DND-41 (cell line): ENCODE measurements at regions not wholly inside any gene's neighbourhood (a gene's known extent, or its start where the extent isn't known, plus 50 kb on each side); places are given as distances from the start of the nearest gene placed in this dataset.
"Not testable (repeated sequence)": the region's sequence is repeated elsewhere in the genome, so short reads cannot be mapped to it uniquely, and the experiment has no call there.

Experiments
- ATAC-seq: fragments of 200-7000 bp; cut with Tn5 transposase; 3 replicates; pipeline ENCODE4 v1.9.1; 2021; ENCODE audit warnings: low read depth; ENCODE audit not compliant: insufficient read depth
- DNase-seq: peaks from one replicate; pipeline ENCODE4 v3.0.0-alpha.2; 2020
- H2AFZ ChIP-seq: 2 replicates; pipeline ENCODE4 v1.6.0; 2012; ENCODE audit warnings: low read depth, low read length
- H3K27ac ChIP-seq: 2 replicates; pipeline ENCODE4 v1.5.1; 2012; ENCODE audit warnings: low read length, inconsistent platforms
- H3K27me3 ChIP-seq: fragments of 200-600 bp; sonication (generic); 2 replicates; pipeline ENCODE4 v1.6.0; 2012; ENCODE audit warnings: low read length, mild to moderate bottlenecking, inconsistent platforms; ENCODE audit not compliant: insufficient read depth, poor library complexity
- H3K36me3 ChIP-seq: 2 replicates; pipeline ENCODE4 v1.5.1; 2012; ENCODE audit warnings: low read length, inconsistent platforms; ENCODE audit not compliant: insufficient read depth
- H3K4me1 ChIP-seq: 2 replicates; pipeline ENCODE4 v1.5.1; 2012; ENCODE audit warnings: mild to moderate bottlenecking, low read length; ENCODE audit not compliant: insufficient read depth
- H3K4me2 ChIP-seq: 2 replicates; pipeline ENCODE4 v1.6.0; 2012; ENCODE audit warnings: mild to moderate bottlenecking, moderate library complexity, low read length, inconsistent platforms; ENCODE audit not compliant: insufficient read depth
- H3K4me3 ChIP-seq, 2 experiments: fragments of 200-600 bp in 1 of 2; shearing (Covaris generic) in 1 of 2; 2 replicates each; pipeline ENCODE4 v1.5.1; 2012 to 2016; ENCODE audit warnings: inconsistent platforms in 2 of 2, low read length in 2 of 2, mild to moderate bottlenecking in 2 of 2, low read depth in 1 of 2, moderate library complexity in 1 of 2
- H3K79me2 ChIP-seq: 2 replicates; pipeline ENCODE4 v1.6.0; 2012; ENCODE audit warnings: low read length, inconsistent platforms; ENCODE audit not compliant: insufficient read depth
- H3K9ac ChIP-seq: 2 replicates; pipeline ENCODE4 v1.6.0; 2012; ENCODE audit warnings: low read depth, mild to moderate bottlenecking, inconsistent platforms, low read length, moderate library complexity
- H3K9me3 ChIP-seq: 2 replicates; pipeline ENCODE4 v1.5.1; 2012; ENCODE audit warnings: low read length, moderate library complexity, mild to moderate bottlenecking, inconsistent platforms; ENCODE audit not compliant: insufficient read depth, severe bottlenecking
- H4K20me1 ChIP-seq: 2 replicates; pipeline ENCODE4 v1.6.0; 2012; ENCODE audit warnings: low read length; ENCODE audit not compliant: insufficient read depth
- CTCF ChIP-seq: IDR thresholded peaks from 2 replicates; pipeline ENCODE4 v1.5.1; 2012; ENCODE audit warnings: borderline replicate concordance, low read length, moderate library complexity, mild to moderate bottlenecking; ENCODE audit not compliant: poor library complexity, severe bottlenecking; ENCODE audit errors: extremely low read depth
- EZH2 ChIP-seq: IDR thresholded peaks from 3 replicates; pipeline ENCODE4 v1.6.1; 2012; ENCODE audit warnings: borderline replicate concordance, low read depth, mild to moderate bottlenecking, moderate library complexity, low read length, inconsistent platforms; ENCODE audit not compliant: severe bottlenecking

- no peak overlapping the region for H2AFZ ChIP-seq
- H3K27ac ChIP-seq, result no peak overlapping the region
- H3K4me1 ChIP-seq, result no peaks in the 10 kb centered on the region
- H4K20me1 ChIP-seq, result no peaks in the 10 kb centered on the region
- H3K4me3 ChIP-seq, result no peak overlapping the region
- DNase-seq, result no peak
- no peak for ATAC-seq
- TF ChIP-seq CTCF, result no peak
- no peak for TF ChIP-seq EZH2
- H3K27me3 ChIP-seq, result no peaks in the 10 kb centered on the region
- H3K9ac ChIP-seq, result no peak overlapping the region
- H3K36me3 ChIP-seq, result no peaks in the 10 kb centered on the region
- H3K9me3 ChIP-seq, result peaks cover 3% of the 10 kb centered on the region
- H3K79me2 ChIP-seq, result no peaks in the 10 kb centered on the region
- no peak overlapping the region for H3K4me2 ChIP-seq
These were observed 285.8 kb downstream of the ADGRD1 start for GRCh38 chr12:131239384-131240094.

GRCh38 chr12:131241517-131241916, 287.8 kb downstream of the ADGRD1 start:
- no peaks in the 10 kb centered on the region for H3K27me3 ChIP-seq
- no peak overlapping the region for H2AFZ ChIP-seq
- no peak overlapping the region for H3K27ac ChIP-seq
- H3K4me2 ChIP-seq, result no peak overlapping the region
- H3K36me3 ChIP-seq, result no peaks in the 10 kb centered on the region
- peaks cover 3% of the 10 kb centered on the region for H3K9me3 ChIP-seq
- ATAC-seq (no peak), DNase-seq (no peak)
- no peaks in the 10 kb centered on the region for H3K79me2 ChIP-seq
- H3K4me1 ChIP-seq, result no peaks in the 10 kb centered on the region
- no peak overlapping the region for H3K4me3 ChIP-seq
- TF ChIP-seq CTCF (no peak), EZH2 (no peak)
- H3K9ac ChIP-seq, result no peak overlapping the region
- H4K20me1 ChIP-seq, result no peaks in the 10 kb centered on the region

- H3K4me3 ChIP-seq, result no peak overlapping the region
- 0 out of 2 replicates have a peak overlapping the region, but pooled peaks have one; percentile 17 for H2AFZ ChIP-seq
- no peaks in the 10 kb centered on the region for H3K79me2 ChIP-seq
- no peaks in the 10 kb centered on the region for H3K36me3 ChIP-seq
- H3K4me1 ChIP-seq, result no peaks in the 10 kb centered on the region
- no peak overlapping the region for H3K9ac ChIP-seq
- DNase-seq, result peak; percentile 40
- H3K9me3 ChIP-seq, result peaks cover 3% of the 10 kb centered on the region
- H3K27me3 ChIP-seq, result no peaks in the 10 kb centered on the region
- H3K27ac ChIP-seq, result no peak overlapping the region
- no peaks in the 10 kb centered on the region for H4K20me1 ChIP-seq
- ATAC-seq, result peak; percentile 68; the same call in 2 of the 3 replicates
- no peak for TF ChIP-seq EZH2
- no peak for TF ChIP-seq CTCF
- no peak overlapping the region for H3K4me2 ChIP-seq
These were observed 289.2 kb downstream of the ADGRD1 start for GRCh38 chr12:131242741-131243496.

GRCh38 chr12:131244157-131244688, 290.5 kb downstream of the ADGRD1 start:
- H3K4me1 ChIP-seq, H4K20me1 ChIP-seq, H3K9ac ChIP-seq, H3K4me2 ChIP-seq, DNase-seq, H3K9me3 ChIP-seq, H3K79me2 ChIP-seq, H3K4me3 ChIP-seq, ATAC-seq, H3K27me3 ChIP-seq, H2AFZ ChIP-seq, H3K36me3 ChIP-seq, H3K27ac ChIP-seq: not testable (repeated sequence)

- H3K9me3 ChIP-seq, H3K27ac ChIP-seq, H4K20me1 ChIP-seq, DNase-seq, H3K4me2 ChIP-seq, H3K4me3 ChIP-seq, H3K27me3 ChIP-seq, H3K79me2 ChIP-seq, H3K4me1 ChIP-seq, H3K9ac ChIP-seq, ATAC-seq, H3K36me3 ChIP-seq, H2AFZ ChIP-seq: not testable (repeated sequence)
These were observed 291.5 kb downstream of the ADGRD1 start for GRCh38 chr12:131245161-131245560.
